SU-DHL-6 (cell line): ENCODE measurements at regions not wholly inside any gene's neighbourhood (a gene's known extent, or its start where the extent isn't known, plus 50 kb on each side); places are given as distances from the start of the nearest gene placed in this dataset.

Experiments used
- CTCF ChIP-seq: fragments of 200-600 bp; sonication (generic); IDR thresholded peaks from one replicate; pipeline ENCODE4 v1.5.1; 2017; ENCODE audit warnings: antibody characterized with exemption, mild to moderate bottlenecking, low read length, moderate library complexity; ENCODE audit not compliant: insufficient read depth, poor library complexity, severe bottlenecking
- EZH2phosphoT487 ChIP-seq: fragments of 200-600 bp; sonication (generic), shearing (Covaris generic); conservative IDR thresholded peaks from 2 replicates; pipeline ENCODE4 v1.6.1; 2018; ENCODE audit warnings: mild to moderate bottlenecking, antibody characterized with exemption, low read length, moderate library complexity, mixed read lengths

- no peak for TF ChIP-seq EZH2phosphoT487
- no peak for TF ChIP-seq CTCF
Observed at GRCh38 chr2:415986-416610, 128.2 kb upstream of the ALKAL2 start.
